AG20443 (cell line): ENCODE measurements at regions not wholly inside any gene's neighbourhood (a gene's known extent, or its start where the extent isn't known, plus 50 kb on each side); places are given as distances from the start of the nearest gene placed in this dataset.

Experiments
- DNase-seq: peaks from one replicate; pipeline ENCODE4 v3.0.0; 2012; ENCODE audit warnings: low spot score, mixed read lengths

DNA sequence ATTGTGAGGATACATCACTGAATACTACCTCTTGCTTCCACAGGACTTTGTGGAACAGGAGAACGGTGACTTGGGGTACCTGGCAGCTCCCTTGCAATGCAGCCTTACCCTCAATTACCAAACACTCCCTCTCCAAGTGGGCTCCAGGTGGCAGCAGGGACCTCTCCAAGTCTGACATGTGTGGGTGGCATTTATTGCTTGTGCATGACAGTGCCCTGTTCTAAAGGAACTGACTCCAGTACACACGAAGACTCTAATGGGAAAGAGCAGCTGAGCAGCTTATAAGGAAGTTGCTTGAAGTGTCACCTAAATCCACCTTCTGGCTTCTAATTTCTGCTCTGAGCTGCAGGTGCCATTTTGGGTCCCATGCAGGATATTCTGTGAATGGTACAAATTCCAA is 174.1 kb upstream of the SLCO3A1 start:
- DNase-seq = no peak

GRCh38 chr15:91685436-91685835 is 168.1 kb upstream of the SLCO3A1 start:
- no peak for DNase-seq

GRCh38 chr15:91688811-91689210 is 164.7 kb upstream of the SLCO3A1 start:
- no peak for DNase-seq

GRCh38 chr15:91689377-91689776 is 164.1 kb upstream of the SLCO3A1 start:
- no peak for DNase-seq

DNA sequence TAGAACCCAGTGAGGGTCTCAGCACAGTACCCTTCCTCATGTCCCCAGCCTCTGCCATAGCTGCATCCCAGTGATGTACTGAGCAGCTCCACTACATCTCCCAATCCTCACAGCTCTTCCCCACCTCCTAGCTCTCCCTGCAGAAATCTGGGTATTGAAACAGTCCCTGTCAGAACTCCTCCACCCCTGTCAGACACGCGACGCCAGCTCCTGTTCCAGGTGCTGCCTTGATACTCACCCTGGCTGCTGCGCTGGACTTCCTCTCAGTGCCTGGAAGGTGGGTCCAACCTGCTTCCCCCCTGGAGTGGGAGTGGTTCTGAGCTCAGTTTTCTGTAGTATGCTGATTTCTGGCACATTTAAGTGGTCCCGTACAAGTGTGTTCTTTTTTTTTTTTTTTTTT is 160.9 kb upstream of the SLCO3A1 start:
- DNase-seq = no peak

- DNase-seq = peak; percentile 48
Measured at GRCh38 chr15:91694131-91694830, 159.2 kb upstream of the SLCO3A1 start.

DNA sequence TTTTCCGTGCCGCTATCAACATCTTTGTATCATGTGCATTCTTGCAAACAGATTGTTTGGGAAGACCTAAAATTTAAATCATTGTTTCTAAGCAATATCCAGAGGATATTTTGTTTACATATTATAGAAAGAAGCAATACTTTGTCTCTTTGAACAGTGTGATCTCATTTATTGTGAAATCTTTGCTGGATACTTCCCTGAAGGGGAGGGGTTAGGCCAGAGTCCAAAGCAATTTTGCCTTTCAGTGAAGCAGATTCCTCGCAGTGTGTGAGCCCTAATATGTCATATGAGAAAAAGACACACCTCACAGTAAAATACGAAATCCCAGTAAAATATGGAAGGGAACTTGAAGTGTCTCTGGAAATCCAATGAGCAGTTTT is 158.7 kb upstream of the SLCO3A1 start:
- DNase-seq = peak; percentile 55

DNA sequence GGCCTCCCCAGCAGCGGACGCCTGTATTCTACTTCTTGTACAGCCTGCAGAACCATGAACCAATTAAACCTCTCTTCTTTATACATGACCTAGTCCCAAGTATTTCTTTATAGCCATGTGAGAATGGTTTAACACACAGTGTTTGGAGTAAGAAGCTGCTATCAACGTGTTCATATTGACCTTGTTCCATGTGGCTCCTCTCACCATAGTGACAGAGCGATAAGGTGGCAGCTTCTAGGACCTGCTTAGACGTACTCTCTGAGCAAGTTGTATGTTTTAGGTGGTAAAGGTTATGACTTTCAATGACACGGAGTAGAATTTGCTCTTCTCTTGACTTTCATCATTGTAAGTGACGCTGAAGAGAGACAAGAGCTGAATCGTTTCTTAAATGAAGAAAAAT is 157.7 kb upstream of the SLCO3A1 start:
- DNase-seq = no peak

GRCh38 chr15:91696981-91697380 is 156.5 kb upstream of the SLCO3A1 start:
- no peak for DNase-seq

DNA sequence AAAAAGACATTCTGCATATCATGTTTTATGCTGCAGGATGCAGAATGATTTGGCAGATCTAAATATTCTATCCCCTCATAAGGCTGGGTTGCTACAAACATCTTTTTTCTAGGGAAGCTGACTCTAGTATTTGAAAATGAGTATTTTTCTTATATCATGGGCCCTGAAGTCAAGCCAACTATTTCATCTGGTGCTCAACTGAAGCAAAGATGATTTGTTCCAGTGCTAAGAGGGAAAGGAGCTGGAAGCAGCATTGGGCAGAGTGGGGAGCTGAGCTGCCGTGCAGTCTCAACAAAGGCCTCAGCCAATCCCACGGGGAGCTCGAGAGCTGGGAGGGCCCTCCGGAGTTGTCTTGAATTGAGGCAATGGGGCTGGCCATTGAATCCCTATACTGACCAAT is 155.3 kb upstream of the SLCO3A1 start:
- no peak for DNase-seq

- DNase-seq = no peak
Measured at GRCh38 chr15:91699741-91700140, 153.8 kb upstream of the SLCO3A1 start.

- DNase-seq = no peak
Measured at GRCh38 chr15:91703274-91703673, 150.2 kb upstream of the SLCO3A1 start.

DNA sequence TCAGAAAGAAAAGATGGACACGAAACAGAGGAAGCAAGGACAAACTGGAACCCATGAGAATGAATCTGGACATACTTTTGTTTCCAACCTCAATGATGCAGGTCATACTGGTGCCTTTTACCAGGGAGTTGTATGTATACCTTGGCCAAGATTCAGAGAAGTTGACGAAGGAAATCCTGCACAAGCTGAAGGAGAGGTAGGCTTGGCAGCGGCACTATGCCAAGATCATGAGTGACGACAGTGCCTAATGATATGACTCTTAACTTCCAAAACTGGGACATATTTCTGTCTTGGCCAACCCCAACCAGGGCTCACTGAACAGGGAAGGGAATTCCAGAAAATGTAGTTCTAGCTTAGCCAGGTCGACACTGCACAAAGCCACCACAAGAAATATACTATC is 149.2 kb upstream of the SLCO3A1 start:
- no peak for DNase-seq

DNA sequence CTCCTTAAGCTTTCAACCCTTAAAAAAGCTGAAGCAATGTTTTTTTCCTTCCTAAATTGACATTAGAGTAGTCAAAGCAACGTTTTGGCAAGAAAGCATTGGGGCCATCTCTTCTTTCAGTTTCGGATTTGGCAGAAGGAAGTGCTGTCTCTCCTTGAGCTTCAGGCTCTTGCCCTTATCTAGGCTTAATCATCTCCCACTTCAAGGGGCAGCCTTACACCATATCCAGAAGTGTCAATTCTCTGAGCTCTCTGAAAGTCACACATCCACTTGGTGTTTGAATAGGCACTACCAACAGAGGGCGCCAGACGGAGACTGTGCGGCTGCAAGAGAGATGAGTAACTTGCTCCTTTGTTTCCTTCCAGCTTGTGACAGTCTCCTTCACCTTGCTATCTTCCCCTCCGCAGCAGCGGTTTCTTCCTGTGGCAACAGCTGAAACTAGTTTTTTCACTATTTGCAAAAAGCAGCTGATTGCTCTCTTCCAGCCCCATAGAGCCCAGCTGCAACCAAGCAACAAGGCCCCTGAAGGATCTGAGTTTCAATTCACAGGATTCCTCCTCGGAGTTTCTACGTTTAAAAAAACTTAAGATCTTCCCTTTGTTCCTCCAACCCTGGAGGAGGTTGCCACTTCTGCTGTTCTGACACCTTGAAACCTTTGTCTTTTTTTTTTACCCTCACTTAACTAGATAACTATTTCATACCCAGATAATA is 147.0 kb upstream of the SLCO3A1 start:
- DNase-seq = peak; percentile 83

DNA sequence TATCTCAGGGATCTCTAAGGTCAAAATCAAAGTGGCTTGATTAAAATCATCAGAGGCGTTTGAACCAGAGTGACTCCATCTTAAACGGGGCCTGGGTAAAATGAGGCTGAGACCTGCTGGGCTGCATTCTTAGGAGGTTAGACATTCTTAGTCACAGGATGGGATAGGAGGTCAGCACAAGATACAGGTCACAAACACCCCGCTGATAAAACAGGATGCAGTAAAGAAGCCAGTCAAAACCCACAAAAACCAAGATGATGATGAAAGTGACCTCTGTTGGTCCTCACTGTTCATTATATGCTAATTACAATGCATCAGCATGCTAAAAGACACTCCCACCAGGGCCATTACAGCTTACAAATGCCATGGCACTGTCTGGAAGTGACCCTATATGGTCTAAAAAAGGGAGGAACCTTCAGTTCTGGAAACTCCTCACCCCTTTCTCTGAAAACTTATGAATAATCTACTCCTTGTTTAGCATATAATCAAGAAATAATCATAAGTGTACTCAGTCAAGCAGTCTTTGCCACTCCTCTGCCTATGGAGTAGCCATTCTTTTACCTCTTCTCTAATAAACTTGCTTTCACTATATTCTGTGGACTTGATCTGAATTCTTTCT is 143.3 kb upstream of the SLCO3A1 start:
- DNase-seq = no peak

DNA sequence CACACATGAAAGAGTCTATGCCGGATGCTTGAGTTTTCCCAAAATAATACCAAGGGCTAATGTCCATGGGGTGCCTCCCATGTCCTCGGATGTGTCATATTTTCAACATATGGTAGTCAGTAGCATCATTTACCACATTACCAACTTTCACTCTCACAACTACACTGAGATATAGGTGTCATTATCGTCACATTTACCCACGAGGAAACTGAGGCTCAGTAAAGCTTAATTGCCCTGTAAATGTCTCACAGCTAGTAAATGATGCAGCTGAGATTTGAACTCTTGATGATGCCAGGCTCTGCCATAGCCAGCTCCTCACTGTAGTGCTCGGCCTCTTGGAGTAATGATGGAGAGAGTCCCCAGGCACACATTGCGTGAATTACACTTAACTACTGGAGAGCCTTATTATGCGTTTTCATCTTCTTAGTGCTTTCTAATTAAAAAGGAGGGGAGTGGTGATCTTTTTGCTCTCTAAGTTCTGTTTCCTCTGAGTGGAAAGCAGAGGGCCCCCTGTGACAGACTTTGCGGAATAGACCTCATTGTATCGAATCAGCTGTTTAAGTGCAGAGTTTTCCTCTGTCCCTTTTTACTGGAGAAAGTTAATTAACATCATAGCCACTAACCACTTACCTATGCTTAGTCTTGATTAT is 142.0 kb upstream of the SLCO3A1 start:
- no peak for DNase-seq

GRCh38 chr15:91712286-91712685 is 141.2 kb upstream of the SLCO3A1 start:
- DNase-seq = no peak

DNA sequence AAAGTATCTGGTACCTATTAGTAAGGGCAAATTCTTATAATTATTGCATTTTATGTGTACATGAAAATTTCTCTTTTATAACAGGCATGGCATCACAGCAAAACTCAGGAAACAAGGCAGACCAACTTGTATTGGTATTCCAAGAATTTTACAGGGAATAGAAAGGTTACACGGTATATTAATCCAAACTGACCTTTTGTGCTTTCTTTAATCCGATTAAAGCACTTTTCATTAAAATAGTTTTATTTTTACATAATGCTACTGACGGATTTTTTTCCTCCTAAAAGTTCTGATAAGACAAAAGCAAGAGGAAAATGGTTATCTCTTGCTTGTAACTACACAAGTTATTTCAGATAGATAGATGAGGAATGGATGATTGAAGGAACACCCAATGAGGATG is 137.0 kb upstream of the SLCO3A1 start:
- no peak for DNase-seq

DNA sequence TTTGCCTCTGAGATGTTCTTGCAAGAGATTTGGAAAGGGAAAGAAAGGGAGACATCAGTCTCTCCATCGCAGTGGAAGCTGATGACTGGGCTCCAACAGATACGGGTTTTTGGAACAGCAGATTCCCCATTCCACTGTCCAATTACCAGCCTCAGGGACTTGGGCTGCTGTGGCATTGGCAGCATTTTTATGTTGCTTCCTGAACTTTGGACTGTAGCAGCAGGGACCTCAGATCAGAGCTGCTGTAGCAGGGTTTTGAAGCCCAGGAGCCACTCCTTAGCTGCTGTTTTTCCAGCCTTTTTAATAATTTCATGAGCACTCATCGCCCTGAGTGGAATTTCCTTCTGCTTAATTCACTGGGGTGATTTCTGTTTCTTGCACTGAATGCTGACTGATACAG is 135.7 kb upstream of the SLCO3A1 start:
- DNase-seq = no peak

GRCh38 chr15:91723959-91724358 is 129.5 kb upstream of the SLCO3A1 start:
- no peak for DNase-seq

DNA sequence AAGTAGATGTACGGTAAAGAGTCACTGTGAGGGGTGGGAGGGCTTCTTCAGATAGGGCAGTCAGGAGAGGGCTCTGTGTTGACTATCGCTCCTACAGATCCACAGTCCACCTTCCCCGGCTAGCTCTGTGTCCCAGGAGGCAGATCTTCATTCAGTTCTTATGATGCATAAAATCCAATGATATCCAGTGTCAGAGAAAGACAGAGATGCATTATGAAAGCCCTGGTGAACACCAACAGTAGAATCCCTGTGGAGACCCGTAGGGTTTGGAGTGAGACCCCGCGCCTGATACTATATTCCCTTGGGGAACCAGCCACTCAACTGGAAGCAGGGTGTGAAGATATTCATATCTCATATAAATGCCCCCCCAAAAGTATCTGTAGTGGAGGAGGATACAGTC is 119.8 kb upstream of the SLCO3A1 start:
- DNase-seq = no peak

GRCh38 chr15:91737151-91737818 is 116.2 kb upstream of the SLCO3A1 start:
- no peak for DNase-seq
